SIG-M5 treated with dmso at 0.1 percent for 504 hours (cell line): ENCODE measurements at regions not wholly inside any gene's neighbourhood (a gene's known extent, or its start where the extent isn't known, plus 50 kb on each side); places are given as distances from the start of the nearest gene placed in this dataset.
A peak's percentile ranks its signal among the peaks of the same experiment; 100 is the strongest.
"Not testable (repeated sequence)": the region's sequence is repeated elsewhere in the genome, so short reads cannot be mapped to it uniquely, and the experiment has no call there.

ENCODE experiments used
- DNase-seq: peaks from one replicate; lab custom pipeline; 2025; ENCODE audit not compliant: unreplicated experiment; lab: John Stamatoyannopoulos, UW

- DNase-seq, result no peak
These were observed 251.4 kb upstream of the IL12B start for GRCh38 chr5:159581502-159582249.

DNA sequence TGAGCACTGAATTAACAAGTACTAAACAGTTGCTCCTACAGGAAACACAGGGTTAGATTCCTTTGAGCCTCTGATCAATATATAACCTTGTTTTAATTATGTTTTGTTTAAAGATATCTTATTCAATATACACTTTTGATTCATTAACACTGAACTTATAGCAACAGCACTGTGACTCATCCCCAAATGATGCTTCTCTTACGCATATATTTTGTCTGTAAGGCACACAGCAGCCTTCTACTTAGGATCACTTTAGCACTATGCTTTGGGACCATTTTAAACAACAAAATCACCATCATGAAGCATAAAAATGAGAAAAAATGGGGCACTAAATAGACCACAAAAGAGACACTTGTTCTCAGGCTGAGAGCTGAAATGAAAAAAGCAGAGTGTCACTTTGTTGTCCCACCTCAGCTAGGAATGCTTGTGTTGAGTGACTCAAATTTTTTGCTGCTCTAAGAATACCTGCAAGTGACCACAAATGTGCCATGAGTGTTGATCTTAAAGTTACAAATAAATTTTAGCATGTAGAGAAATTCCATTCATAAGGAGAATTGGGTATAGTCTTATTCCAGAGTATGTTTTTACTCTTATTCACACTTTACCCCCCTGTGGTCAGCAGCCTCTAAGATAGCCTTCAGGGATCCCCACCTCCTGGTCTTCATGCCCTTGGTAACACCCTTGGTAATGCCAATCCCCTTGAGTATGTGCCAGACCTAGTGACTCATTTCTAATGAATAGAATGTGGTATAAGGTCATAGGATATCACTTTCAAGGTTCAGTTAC is 252.7 kb upstream of the IL12B start:
- no peak for DNase-seq

DNA sequence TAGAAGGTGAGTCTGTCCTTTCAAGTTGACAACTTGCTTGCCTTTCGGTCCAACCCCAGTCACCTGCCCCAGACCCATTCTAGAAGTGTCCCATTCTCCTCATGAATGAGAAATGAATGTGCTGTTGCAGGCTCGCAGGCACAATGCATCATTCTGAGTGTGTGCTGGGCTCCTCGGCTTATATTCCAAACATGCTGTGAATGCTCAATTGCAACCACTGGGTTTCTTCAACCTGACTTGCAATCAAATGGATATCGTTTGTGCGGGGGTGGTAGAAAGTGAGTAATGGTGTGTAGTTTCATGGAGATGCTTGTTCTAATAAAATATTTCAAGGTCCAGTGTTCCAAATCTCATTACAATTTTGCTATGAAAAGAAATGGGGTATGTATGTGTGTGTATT is 256.6 kb upstream of the IL12B start:
- no peak for DNase-seq

DNA sequence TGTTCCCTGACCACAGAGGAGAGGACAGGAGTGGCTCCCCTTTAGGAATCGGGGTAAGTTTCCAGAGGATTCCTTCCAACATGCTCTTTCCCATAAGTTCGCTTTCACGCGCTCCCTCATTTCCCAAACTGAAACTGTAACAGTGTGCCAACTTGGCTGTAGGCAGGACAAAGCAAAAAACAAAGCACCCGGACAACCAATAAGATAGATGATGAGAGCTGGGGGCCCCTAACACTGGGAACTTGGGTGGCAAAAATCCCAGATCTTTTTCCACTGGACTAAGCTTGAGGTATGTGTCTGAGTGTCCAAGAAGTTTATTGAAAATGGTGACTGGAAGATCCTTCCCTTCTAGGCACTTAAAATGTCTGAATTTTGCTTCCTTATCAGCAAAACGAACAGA is 258.7 kb upstream of the IL12B start:
- DNase-seq, result no peak

GRCh38 chr5:159593518-159594073 is 263.3 kb upstream of the IL12B start:
- no peak for DNase-seq

- not testable (repeated sequence) for DNase-seq
These were observed 265.3 kb upstream of the IL12B start for GRCh38 chr5:159595561-159595960.

- DNase-seq, result no peak
These were observed 270.9 kb upstream of the IL12B start for GRCh38 chr5:159601216-159601615.

DNA sequence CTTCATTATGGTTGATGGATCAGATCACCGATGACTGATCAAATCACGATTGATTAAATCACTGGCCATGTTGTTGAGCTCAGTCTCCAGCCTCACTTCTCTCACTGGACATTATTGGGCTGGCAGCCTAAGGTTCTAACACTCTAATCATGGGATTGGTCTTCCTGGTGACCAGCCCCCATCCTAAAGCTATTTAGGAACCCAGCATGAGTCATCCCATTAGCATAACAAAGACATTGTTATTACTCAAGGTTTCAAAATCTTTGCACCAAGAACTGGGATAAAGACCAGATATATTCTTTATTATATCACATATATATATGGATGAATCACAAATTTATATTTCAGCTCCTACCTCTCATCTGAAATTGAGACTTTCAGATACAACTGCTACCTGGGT is 272.1 kb upstream of the IL12B start:
- DNase-seq, result no peak

DNA sequence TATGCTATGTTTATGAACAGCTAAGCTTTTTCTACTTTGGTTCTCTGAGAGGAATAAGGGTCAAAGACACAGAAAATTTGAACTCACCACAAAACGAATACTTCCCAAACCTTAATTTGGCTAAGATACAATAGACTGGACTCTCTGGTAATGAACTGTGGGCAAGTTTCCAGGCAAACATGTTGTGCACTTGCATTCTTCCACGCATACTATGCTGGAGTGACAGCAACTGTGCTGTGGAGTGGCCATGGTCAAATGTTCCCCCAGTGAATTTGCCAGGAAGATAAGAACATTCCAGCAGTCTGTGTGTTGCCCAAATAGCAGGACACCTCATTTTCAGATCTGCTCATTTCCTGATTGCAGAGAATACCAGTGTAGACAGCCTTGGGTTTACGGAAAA is 275.3 kb upstream of the IL12B start:
- no peak for DNase-seq

- DNase-seq, result no peak
These were observed 279.1 kb upstream of the IL12B start for GRCh38 chr5:159609359-159609758.

- DNase-seq, result no peak
These were observed 280.8 kb upstream of the IL12B start for GRCh38 chr5:159610966-159611579.

- peak; percentile 35 for DNase-seq
These were observed 286.7 kb upstream of the IL12B start for GRCh38 chr5:159616952-159617351.

GRCh38 chr5:159619826-159620225 is 289.5 kb upstream of the IL12B start:
- DNase-seq, result no peak

GRCh38 chr5:159620853-159621540 is 290.7 kb upstream of the IL12B start:
- DNase-seq, result no peak

DNA sequence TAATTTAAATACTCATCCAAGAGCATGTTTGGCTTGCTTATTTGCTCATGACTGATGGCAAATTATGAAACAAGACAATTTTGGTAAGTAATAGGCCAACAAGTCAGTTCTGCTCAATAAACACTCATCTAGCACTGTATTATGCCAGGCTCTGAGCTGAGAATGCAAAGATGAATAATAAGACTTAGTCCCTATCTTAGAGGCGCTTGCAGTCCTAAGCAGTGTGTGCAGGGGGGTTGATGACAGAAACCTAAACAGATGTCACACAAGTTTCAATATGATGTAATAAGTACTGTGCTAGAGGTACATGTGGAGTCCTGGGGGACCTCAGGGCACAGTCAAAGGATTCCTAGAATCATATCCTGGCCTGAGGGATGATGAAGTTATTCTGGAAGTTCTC is 287.6 kb upstream of the ADRA1B start:
- no peak for DNase-seq

GRCh38 chr5:159629158-159629557 is 287.1 kb upstream of the ADRA1B start:
- no peak for DNase-seq

GRCh38 chr5:159630545-159630944 is 285.7 kb upstream of the ADRA1B start:
- no peak for DNase-seq

- DNase-seq, result no peak
These were observed 285.3 kb upstream of the ADRA1B start for GRCh38 chr5:159631001-159631400.

DNA sequence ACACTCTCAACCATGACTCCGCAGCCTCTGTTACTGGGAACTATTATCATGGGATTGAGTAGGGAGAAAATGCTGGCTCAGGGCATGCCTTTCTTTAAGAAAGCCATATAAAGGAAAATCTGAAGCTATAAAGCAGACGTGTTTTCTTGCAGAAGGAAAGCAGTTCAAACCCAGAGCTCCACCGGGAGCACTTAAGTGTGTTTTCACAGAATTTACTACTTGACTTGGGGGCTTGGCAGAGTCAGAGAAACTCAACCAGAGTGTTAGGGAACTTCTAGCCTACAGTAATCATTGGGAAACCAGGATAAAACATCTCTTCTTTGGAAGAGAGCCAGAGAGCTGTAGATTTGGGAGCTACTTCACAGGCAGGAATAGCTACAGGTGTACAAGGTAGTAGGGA is 283.4 kb upstream of the ADRA1B start:
- DNase-seq, result no peak

DNA sequence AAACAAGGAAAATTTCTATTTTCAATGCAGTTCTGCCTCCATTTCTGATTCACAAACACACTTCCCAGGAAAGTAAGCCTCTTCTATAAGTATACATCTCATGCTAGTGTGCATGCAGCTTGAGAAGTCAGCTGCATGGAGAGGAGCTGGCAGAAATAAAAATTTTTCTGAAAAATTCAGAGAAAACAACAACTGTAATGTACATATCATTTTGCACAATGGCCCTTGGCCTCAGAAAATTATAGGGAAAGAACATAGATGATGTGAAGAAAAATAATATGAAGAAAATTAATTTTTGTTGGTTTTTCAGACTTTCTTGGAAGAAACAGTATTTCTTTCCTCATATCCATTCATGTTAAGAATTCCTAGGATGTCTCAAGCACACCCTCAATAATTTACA is 277.8 kb upstream of the ADRA1B start:
- DNase-seq, result no peak

GRCh38 chr5:159638954-159639559 is 277.2 kb upstream of the ADRA1B start:
- no peak for DNase-seq
